ENCODE measurements at regions not wholly inside any gene's neighbourhood (a gene's known extent, or its start where the extent isn't known, plus 50 kb on each side); places are given as distances from the start of the nearest gene placed in this dataset.
"Not testable (repeated sequence)": the region's sequence is repeated elsewhere in the genome, so short reads cannot be mapped to it uniquely, and the experiment has no call there.

GRCh38 chr13:44792096-44792495, 197.2 kb downstream of the NUFIP1 start:
- POLR2A ChIA-PET, result no interaction called here
- CTCF ChIA-PET, result no interaction called here

- ChIA-PET CTCF (no interaction called here), POLR2A (no interaction called here)
Observed at GRCh38 chr13:44790289-44790688, 199.0 kb downstream of the NUFIP1 start.

DNA sequence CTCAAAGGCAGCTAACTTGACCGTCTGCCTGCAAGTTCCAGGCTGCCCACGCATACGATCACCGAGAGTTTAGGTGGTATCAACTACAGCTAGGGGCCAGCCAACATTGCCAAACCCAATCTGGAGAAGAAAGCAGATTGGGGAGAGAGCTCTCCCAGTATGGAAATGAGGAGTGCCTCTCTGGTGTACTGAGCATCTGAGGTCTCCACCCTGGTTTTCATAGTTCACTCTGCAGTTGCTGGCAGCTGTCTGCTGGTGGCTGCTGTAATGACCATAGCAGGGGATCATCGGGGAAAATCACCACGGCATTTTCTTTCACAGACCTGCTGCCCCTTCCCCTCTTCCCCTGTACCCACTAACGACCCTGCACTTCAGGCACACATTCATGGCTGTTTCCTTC, 201.7 kb downstream of the NUFIP1 start:
- POLR2A ChIA-PET, result no interaction called here
- CTCF ChIA-PET, result no interaction called here

GRCh38 chr13:44786756-44787155, 202.5 kb downstream of the NUFIP1 start:
- ChIA-PET POLR2A (no interaction called here), CTCF (no interaction called here)

DNA sequence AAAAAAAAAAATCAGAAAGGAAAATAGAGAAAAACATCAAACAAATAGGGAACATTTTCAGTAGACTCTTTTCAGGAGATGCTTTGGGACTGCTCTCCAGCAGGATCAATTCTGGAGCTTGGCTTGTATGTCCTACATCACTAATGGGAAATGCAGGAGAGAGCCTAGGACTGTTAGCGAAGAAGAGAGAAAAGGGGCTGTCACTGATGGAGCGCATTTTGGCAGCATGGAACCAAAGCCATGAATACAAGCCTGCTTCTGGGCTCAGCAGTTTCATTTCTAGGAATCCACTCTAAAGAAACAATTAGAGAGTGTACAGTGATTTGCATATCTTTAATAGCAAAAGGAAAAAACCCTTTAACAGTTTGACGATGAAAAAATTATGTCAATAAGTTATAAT, 203.9 kb downstream of the NUFIP1 start:
- ChIA-PET CTCF (no interaction called here), POLR2A (no interaction called here)

DNA sequence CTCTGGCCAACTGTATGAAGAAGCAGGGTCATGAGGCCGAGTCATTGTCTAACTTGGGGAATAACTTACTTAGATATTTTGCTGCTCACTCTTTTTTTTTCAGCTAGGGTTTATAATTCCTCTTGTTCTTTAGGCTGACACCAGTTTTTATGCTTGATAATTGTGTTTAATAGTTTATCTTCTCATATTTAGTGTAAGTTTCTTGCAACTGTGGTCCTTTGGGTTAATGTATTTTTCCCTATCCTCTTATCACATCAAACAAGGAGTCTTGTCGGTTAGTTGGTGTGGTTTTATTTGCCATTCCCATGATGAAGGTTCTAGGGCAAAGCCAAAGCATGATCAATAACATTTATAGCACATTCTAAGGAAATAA, 204.6 kb downstream of the NUFIP1 start:
- ChIA-PET POLR2A (no interaction called here), CTCF (no interaction called here)

DNA sequence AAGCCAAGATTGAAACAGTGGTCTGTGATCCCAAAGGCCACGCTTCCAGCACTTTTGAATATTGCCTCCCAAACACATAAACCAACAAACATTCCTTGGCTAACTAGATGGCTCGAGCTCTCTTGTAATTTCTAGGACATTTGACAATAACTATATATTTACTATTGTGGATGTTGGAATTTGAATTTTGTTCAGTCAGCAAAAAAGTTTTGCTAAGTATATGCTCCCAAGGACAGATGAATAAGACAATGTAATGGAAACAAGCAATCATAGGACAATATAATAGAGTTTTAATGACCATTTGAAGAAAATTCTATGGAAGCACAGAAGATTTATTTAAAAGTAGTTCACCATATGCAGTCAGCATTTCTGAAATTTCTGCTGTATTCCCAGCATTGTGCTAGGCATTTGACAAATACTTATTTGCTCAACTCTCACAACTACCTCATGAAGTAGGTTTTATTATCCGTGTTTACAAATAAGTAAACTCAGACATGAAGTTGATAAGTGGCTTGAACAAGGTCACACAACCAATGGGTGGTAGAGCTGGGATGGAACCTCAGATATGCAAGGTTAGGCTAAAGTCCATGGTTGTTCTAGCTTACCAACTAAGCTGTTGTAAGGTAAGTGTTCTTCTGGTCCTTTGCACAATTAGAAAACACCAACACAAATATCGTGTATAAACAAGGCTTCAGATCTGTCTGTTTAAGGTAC, 205.1 kb downstream of the NUFIP1 start:
- ChIA-PET POLR2A (no interaction called here), CTCF (no interaction called here)

GRCh38 chr13:44780591-44781280, 204.6 kb upstream of the TSC22D1 start:
- ChIA-PET POLR2A (no interaction called here), CTCF (no interaction called here)

DNA sequence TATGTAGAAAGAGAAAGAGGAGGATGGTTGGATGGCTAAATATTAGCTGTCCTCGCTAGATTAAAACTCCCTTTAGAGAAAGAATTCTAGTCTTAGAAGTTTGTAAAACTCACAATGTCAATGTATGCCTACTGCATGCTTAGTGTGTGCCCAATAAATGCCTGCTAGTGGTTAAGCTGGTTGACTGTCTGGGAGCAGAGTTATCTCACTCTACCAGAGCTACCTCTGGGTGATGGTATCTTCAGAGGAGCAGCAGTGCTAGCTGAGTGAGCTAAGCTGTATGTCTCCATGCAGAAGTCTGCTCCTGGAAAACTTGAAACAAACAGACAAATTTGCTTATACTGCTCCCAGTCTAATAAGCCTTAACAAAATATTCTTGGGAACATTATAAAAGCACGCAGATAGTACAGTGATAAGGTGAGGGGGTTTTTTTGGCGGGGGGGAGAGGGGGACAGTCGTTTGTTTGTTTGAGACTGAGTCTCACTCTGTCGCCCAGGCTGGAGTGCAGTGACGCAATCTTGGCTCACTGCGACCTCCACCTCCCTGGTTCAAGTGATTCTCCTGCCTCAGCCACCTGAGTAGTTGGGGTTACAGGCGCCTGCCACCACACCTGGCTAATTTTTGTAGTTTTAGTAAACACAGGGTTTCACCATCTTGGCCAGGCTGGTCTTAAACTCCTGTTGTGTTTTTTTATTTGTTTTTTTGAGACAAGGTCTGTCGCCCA, 202.8 kb upstream of the TSC22D1 start:
- POLR2A ChIA-PET, result interaction anchor here (0.7 kb wide), 1 partner anchor 38 kb away, joined by 3 read pairs; no protein-coding TSS in a partner anchor
- CTCF ChIA-PET, result no interaction called here

- POLR2A ChIA-PET, CTCF ChIA-PET: not testable (repeated sequence)
Observed at GRCh38 chr13:44775290-44775689, 199.2 kb upstream of the TSC22D1 start.

DNA sequence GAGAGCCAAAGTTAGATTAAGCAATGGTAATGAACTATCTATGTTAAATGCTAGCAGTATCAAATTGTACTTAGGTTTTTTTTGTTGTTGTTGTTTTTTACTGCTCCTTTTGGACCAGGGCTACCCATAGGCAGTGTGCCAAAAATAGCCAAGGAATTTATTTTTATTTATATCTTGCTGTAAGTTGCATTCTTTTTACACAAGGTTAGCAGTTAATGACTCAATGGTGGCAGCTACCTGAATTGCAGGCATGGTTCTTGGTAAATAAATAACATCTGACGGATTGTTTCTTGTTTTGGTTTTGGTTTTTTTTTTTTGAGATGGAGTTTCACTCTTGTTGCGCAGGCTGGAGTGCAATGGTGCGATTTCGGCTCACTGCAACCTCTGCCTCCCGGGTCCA, 194.8 kb upstream of the TSC22D1 start:
- POLR2A ChIA-PET, result no interaction called here
- CTCF ChIA-PET, result no interaction called here

GRCh38 chr13:44769686-44770085, 193.6 kb upstream of the TSC22D1 start:
- CTCF ChIA-PET, result no interaction called here
- POLR2A ChIA-PET, result no interaction called here

GRCh38 chr13:44768775-44769581, 192.8 kb upstream of the TSC22D1 start:
- ChIA-PET POLR2A (no interaction called here), CTCF (no interaction called here)

GRCh38 chr13:44768239-44768638, 192.1 kb upstream of the TSC22D1 start:
- ChIA-PET POLR2A (no interaction called here), CTCF (no interaction called here)

DNA sequence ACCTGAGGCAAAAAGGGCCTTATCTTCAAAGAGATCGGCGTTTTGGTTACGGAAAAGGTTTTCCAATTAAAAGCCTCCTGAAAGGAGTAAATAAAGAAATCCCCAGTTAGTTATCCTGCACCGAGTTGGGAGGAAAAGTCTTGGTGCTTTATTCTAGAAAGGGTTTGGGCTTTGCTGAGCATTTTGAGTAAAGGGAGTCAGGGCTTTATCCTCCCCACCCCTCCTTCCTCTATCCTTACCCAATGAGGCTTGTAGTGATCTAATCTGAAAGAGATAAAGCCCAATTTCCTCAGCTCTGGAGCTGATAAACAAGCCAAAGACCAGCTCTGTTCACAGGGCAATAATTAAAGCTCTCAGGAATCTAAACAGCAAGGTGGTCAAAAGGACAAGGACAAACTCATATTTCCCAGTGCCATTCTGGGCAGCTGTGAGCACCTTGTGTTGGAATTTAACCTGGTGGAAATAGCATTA, 188.9 kb upstream of the TSC22D1 start:
- CTCF ChIA-PET, result no interaction called here
- POLR2A ChIA-PET, result interaction anchor here (0.7 kb wide), 1 partner anchor 124 kb away, joined by 4 read pairs; no protein-coding TSS in a partner anchor

DNA sequence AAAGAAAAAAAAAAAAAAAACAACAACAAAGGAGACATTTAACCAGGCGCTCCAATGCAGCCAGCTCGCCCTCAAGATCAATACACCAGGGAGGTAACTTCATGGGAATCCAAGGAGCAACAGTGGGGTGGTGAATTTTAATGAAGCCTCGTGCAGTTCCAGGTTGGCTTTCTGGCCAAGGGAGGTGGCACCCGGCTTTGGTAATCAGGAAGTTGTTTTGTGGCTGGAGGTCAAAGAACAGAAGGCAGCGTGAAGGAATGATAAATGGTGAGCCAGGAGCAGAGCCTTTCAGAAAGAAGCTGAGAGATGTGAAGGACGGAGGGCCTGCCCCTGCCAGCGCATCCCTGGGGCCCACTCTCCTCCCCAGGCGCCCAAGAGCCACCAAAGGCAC, 188.2 kb upstream of the TSC22D1 start:
- CTCF ChIA-PET, result no interaction called here
- POLR2A ChIA-PET, result no interaction called here

- CTCF ChIA-PET, result interaction anchor here (1.4 kb wide), 1 partner anchor 155 kb away, joined by 3 read pairs; no protein-coding TSS in a partner anchor
Observed at GRCh38 chr13:44763615-44764301, 187.6 kb upstream of the TSC22D1 start.

DNA sequence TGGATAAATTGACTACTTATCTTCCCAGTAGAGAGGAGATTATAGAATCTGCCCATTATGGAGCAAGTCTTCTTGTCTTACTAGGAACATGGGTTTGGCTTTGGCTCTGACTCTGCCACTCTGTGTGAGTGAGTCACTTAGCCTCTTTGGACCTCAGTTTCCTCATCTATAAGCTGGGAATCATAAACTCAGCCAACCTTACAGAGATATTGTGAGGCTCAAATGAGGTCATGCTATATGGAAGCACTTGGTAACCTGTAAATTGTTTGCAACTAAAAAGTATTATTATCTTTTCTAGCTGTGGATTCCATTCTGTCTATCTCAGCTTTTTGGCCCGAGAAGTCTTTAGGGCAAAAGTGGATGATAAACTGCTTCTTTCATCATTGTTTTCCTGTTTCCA, 186.8 kb upstream of the TSC22D1 start:
- ChIA-PET POLR2A (interaction anchor here (0.6 kb wide), 1 partner anchor 52 kb away, joined by 4 read pairs; no protein-coding TSS in a partner anchor), CTCF (interaction anchor here (1.4 kb wide), 1 partner anchor 156 kb away, joined by 3 read pairs; no protein-coding TSS in a partner anchor)

More at GRCh38 chr13:44763615-44764301, 187.6 kb upstream of the TSC22D1 start:
- POLR2A ChIA-PET, result no interaction called here

GRCh38 chr13:44760434-44760833, 184.3 kb upstream of the TSC22D1 start:
- ChIA-PET POLR2A (no interaction called here), CTCF (no interaction called here)
